LNCaP clone FGC (cell line): ENCODE measurements at regions not wholly inside any gene's neighbourhood (a gene's known extent, or its start where the extent isn't known, plus 50 kb on each side); places are given as distances from the start of the nearest gene placed in this dataset.

Experiments used
- DNase-seq: peaks from one replicate; pipeline ENCODE4 v3.0.0-alpha.2; 2011; ENCODE audit warnings: low read depth
- H3K4me3 ChIP-seq: 2 replicates; pipeline ENCODE4 v1.5.1; 2011; ENCODE audit warnings: mild to moderate bottlenecking, low read depth, low read length, control low read depth
- CTCF ChIP-seq: IDR thresholded peaks from 2 replicates; pipeline ENCODE4 v1.5.1; 2012; ENCODE audit warnings: mild to moderate bottlenecking; ENCODE audit not compliant: control insufficient read depth, insufficient read depth; ENCODE audit errors: extremely low read depth

GRCh38 chr21:23247334-23247733 is 2249.1 kb downstream of the NCAM2 start:
- no peak for TF ChIP-seq CTCF
- no peak overlapping the region for H3K4me3 ChIP-seq
- DNase-seq: no peak

GRCh38 chr21:23245255-23245654 is 2247.0 kb downstream of the NCAM2 start:
- TF ChIP-seq CTCF: no peak
- no peak for DNase-seq
- no peak overlapping the region for H3K4me3 ChIP-seq

GRCh38 chr21:23223882-23224281 is 2225.7 kb downstream of the NCAM2 start:
- no peak overlapping the region for H3K4me3 ChIP-seq
- DNase-seq: no peak
- no peak for TF ChIP-seq CTCF

- H3K4me3 ChIP-seq: no peak overlapping the region
- TF ChIP-seq CTCF: no peak
- DNase-seq: no peak
Measured at GRCh38 chr21:23218667-23219066, 2220.5 kb downstream of the NCAM2 start.

- DNase-seq: no peak
- TF ChIP-seq CTCF: no peak
- no peak overlapping the region for H3K4me3 ChIP-seq
Measured at GRCh38 chr21:23217597-23217996, 2219.4 kb downstream of the NCAM2 start.

- DNase-seq: no peak
- no peak overlapping the region for H3K4me3 ChIP-seq
- TF ChIP-seq CTCF: no peak
Measured at GRCh38 chr21:23215261-23215660, 2217.1 kb downstream of the NCAM2 start.
